DMS114 treated with DMSO at 0.1 percent for 48 hours (cell line): ENCODE measurements at regions not wholly inside any gene's neighbourhood (a gene's known extent, or its start where the extent isn't known, plus 50 kb on each side); places are given as distances from the start of the nearest gene placed in this dataset.
"Not testable (repeated sequence)": the region's sequence is repeated elsewhere in the genome, so short reads cannot be mapped to it uniquely, and the experiment has no call there.

Experiments used
- DNase-seq: peaks from one replicate; lab custom pipeline; 2025; ENCODE audit not compliant: unreplicated experiment; lab: John Stamatoyannopoulos, UW

- DNase-seq: no peak
Measured at GRCh38 chr7:110186334-110186733, 904.6 kb upstream of the LRRN3 start.

GRCh38 chr7:110187877-110188554, 902.9 kb upstream of the LRRN3 start:
- no peak for DNase-seq

GRCh38 chr7:110204527-110204926, 886.4 kb upstream of the LRRN3 start:
- DNase-seq: no peak

- no peak for DNase-seq
Measured at GRCh38 chr7:110205899-110206298, 885.0 kb upstream of the LRRN3 start.

GRCh38 chr7:110209884-110210283, 881.0 kb upstream of the LRRN3 start:
- no peak for DNase-seq

GRCh38 chr7:110210941-110211608, 879.9 kb upstream of the LRRN3 start:
- no peak for DNase-seq

GRCh38 chr7:110224643-110225042, 866.3 kb upstream of the LRRN3 start:
- DNase-seq: no peak

- DNase-seq: no peak
Measured at GRCh38 chr7:110246118-110246517, 844.8 kb upstream of the LRRN3 start.

- DNase-seq: no peak
Measured at GRCh38 chr7:110253093-110253492, 837.8 kb upstream of the LRRN3 start.

GRCh38 chr7:110257673-110258072, 833.3 kb upstream of the LRRN3 start:
- no peak for DNase-seq

- DNase-seq: no peak
Measured at GRCh38 chr7:110262251-110262650, 828.7 kb upstream of the LRRN3 start.

- no peak for DNase-seq
Measured at GRCh38 chr7:110264288-110264687, 826.6 kb upstream of the LRRN3 start.

- no peak for DNase-seq
Measured at GRCh38 chr7:110281362-110281761, 809.6 kb upstream of the LRRN3 start.

GRCh38 chr7:110283056-110283455, 807.9 kb upstream of the LRRN3 start:
- DNase-seq: no peak

- no peak for DNase-seq
Measured at GRCh38 chr7:110291430-110291829, 799.5 kb upstream of the LRRN3 start.

GRCh38 chr7:110296321-110296720, 794.6 kb upstream of the LRRN3 start:
- DNase-seq: no peak

- DNase-seq: no peak
Measured at GRCh38 chr7:110307776-110308175, 783.2 kb upstream of the LRRN3 start.

GRCh38 chr7:110308791-110309190, 782.1 kb upstream of the LRRN3 start:
- no peak for DNase-seq

GRCh38 chr7:110309941-110310340, 781.0 kb upstream of the LRRN3 start:
- DNase-seq: no peak

GRCh38 chr7:110311556-110311955, 779.4 kb upstream of the LRRN3 start:
- no peak for DNase-seq

- no peak for DNase-seq
Measured at GRCh38 chr7:110317541-110318265, 773.2 kb upstream of the LRRN3 start.

- not testable (repeated sequence) for DNase-seq
Measured at GRCh38 chr7:110320285-110320684, 770.6 kb upstream of the LRRN3 start.
